HEK293 (cell line): ENCODE measurements at regions not wholly inside any gene's neighbourhood (a gene's known extent, or its start where the extent isn't known, plus 50 kb on each side); places are given as distances from the start of the nearest gene placed in this dataset.
A peak's percentile ranks its signal among the peaks of the same experiment; 100 is the strongest.

Experiments used
- CTCF ChIA-PET: fragments of 350-600 bp; formaldehyde crosslinking; extraction: SDS; loops from one replicate; lab custom pipeline; 2021; ENCODE audit warnings: antibody characterized with exemption; lab: Yijun Ruan, JAX
- POLR2A ChIA-PET: fragments of 300-600 bp; formaldehyde crosslinking; extraction: SDS; loops from one replicate; lab custom pipeline; 2020; ENCODE audit warnings: antibody characterized with exemption, inconsistent platforms; lab: Yijun Ruan, JAX
- H3K27ac ChIP-seq: fragments of 200-500 bp; sonication (Bioruptor generic); 2 replicates; pipeline ENCODE4 v1.5.1; 2014; ENCODE audit warnings: low read depth, low read length, control low read depth, inconsistent platforms; ENCODE audit errors: extremely low read depth
- H3K36me3 ChIP-seq, 2 experiments: fragments of 200-500 bp in 1 of 2; sonication (Bioruptor generic) in 1 of 2; 1 replicate in 1 of 2; 2 replicates in 1 of 2; pipeline ENCODE4 v1.5.1; 2014 to 2017; ENCODE audit warnings: inconsistent platforms in 2 of 2, low read length in 2 of 2; ENCODE audit not compliant: control insufficient read depth in 2 of 2, insufficient read depth in 1 of 2
- H3K4me1 ChIP-seq: fragments of 200-500 bp; sonication (Bioruptor generic); 2 replicates; pipeline ENCODE4 v1.5.1; 2014; ENCODE audit warnings: mild to moderate bottlenecking, low read length, inconsistent platforms; ENCODE audit not compliant: control insufficient read depth, insufficient read depth
- H3K4me3 ChIP-seq: 2 replicates; pipeline ENCODE4 v1.5.1; 2011; ENCODE audit warnings: low read depth, mild to moderate bottlenecking, control low read depth, low read length, moderate library complexity
- H3K9me3 ChIP-seq: fragments of 200-500 bp; sonication (Bioruptor generic); 2 replicates; pipeline ENCODE4 v1.5.1; 2014; ENCODE audit warnings: low read depth, low read length, inconsistent platforms; ENCODE audit not compliant: control insufficient read depth, insufficient read depth
- SETDB1 ChIP-seq: IDR thresholded peaks from one replicate; pipeline ENCODE4 v1.6.1; 2017; ENCODE audit warnings: mild to moderate bottlenecking, low read length, moderate library complexity, mixed read lengths; ENCODE audit not compliant: insufficient read length
- SP3 ChIP-seq: fragments of 450-650 bp; formaldehyde crosslinking; IDR thresholded peaks from 2 replicates; pipeline ENCODE4 v1.5.1; 2016; ENCODE audit warnings: missing biosample characterization, missing genetic modification characterization
- ZBTB20 ChIP-seq: fragments of 450-650 bp; formaldehyde crosslinking; IDR thresholded peaks from 2 replicates; pipeline ENCODE4 v1.5.1; 2016; ENCODE audit warnings: missing biosample characterization, missing genetic modification characterization
- ZNF114 ChIP-seq: fragments of 450-650 bp; formaldehyde crosslinking; IDR thresholded peaks from 2 replicates; pipeline ENCODE4 v1.5.0; 2017; ENCODE audit warnings: missing biosample characterization, missing genetic modification characterization
- ZNF311 ChIP-seq: fragments of 450-650 bp; formaldehyde crosslinking; IDR thresholded peaks from 2 replicates; pipeline ENCODE4 v1.5.1; 2017; ENCODE audit warnings: missing biosample characterization, missing genetic modification characterization, borderline replicate concordance
- ZNF350 ChIP-seq: fragments of 450-650 bp; formaldehyde crosslinking; IDR thresholded peaks from 2 replicates; pipeline ENCODE4 v1.5.0; 2017; ENCODE audit warnings: missing biosample characterization, mild to moderate bottlenecking, missing genetic modification characterization
- ZNF391 ChIP-seq: fragments of 450-650 bp; formaldehyde crosslinking; IDR thresholded peaks from 2 replicates; pipeline ENCODE4 v1.5.1; 2016; ENCODE audit warnings: low read depth, missing biosample characterization, missing genetic modification characterization, borderline replicate concordance
- ZNF404 ChIP-seq: fragments of 450-650 bp; formaldehyde crosslinking; IDR thresholded peaks from 2 replicates; pipeline ENCODE4 v1.5.1; 2017; ENCODE audit warnings: missing biosample characterization, missing genetic modification characterization
- ZNF585B ChIP-seq: fragments of 450-650 bp; formaldehyde crosslinking; IDR thresholded peaks from 2 replicates; pipeline ENCODE4 v1.5.1; 2016; ENCODE audit warnings: missing biosample characterization, missing genetic modification characterization
- ZNF600 ChIP-seq: fragments of 450-650 bp; formaldehyde crosslinking; IDR thresholded peaks from 2 replicates; pipeline ENCODE4 v1.5.1; 2016; ENCODE audit warnings: missing biosample characterization, missing genetic modification characterization
- ZNF610 ChIP-seq: fragments of 450-650 bp; formaldehyde crosslinking; IDR thresholded peaks from 2 replicates; pipeline ENCODE4 v1.5.1; 2016; ENCODE audit warnings: missing biosample characterization, missing genetic modification characterization, borderline replicate concordance
- ZNF658 ChIP-seq: fragments of 450-650 bp; formaldehyde crosslinking; IDR thresholded peaks from 2 replicates; pipeline ENCODE4; 2016; ENCODE audit warnings: missing biosample characterization, missing genetic modification characterization
- ZSCAN30 ChIP-seq: fragments of 450-650 bp; IDR thresholded peaks from 2 replicates; pipeline ENCODE4 v1.5.1; 2018; ENCODE audit warnings: missing biosample characterization, mild to moderate bottlenecking, missing genetic modification characterization, moderate library complexity
- TF ChIP-seq, protein P1 (sequence below): fragments of 450-650 bp; formaldehyde crosslinking; IDR thresholded peaks from 2 replicates; pipeline ENCODE4 v1.5.1; 2016; ENCODE audit warnings: missing biosample characterization, missing genetic modification characterization
- TF ChIP-seq, protein P2 (sequence below): fragments of 450-650 bp; formaldehyde crosslinking; IDR thresholded peaks from 2 replicates; pipeline ENCODE4 v1.5.1; 2016; ENCODE audit warnings: missing biosample characterization, missing genetic modification characterization
- TF ChIP-seq, protein P3 (sequence below): fragments of 450-650 bp; formaldehyde crosslinking; conservative IDR thresholded peaks from 2 replicates; pipeline ENCODE4 v1.5.1; 2016; ENCODE audit warnings: low read depth, missing biosample characterization, missing genetic modification characterization
- TF ChIP-seq, protein P4 (sequence below): fragments of 450-650 bp; formaldehyde crosslinking; IDR thresholded peaks from 2 replicates; pipeline ENCODE4 v1.5.0; 2017; ENCODE audit warnings: missing biosample characterization, missing genetic modification characterization, borderline replicate concordance
- TF ChIP-seq, protein P5 (sequence below): fragments of 450-650 bp; formaldehyde crosslinking; IDR thresholded peaks from 2 replicates; pipeline ENCODE4 v1.5.1; 2016; ENCODE audit warnings: missing biosample characterization, missing genetic modification characterization

DNA sequence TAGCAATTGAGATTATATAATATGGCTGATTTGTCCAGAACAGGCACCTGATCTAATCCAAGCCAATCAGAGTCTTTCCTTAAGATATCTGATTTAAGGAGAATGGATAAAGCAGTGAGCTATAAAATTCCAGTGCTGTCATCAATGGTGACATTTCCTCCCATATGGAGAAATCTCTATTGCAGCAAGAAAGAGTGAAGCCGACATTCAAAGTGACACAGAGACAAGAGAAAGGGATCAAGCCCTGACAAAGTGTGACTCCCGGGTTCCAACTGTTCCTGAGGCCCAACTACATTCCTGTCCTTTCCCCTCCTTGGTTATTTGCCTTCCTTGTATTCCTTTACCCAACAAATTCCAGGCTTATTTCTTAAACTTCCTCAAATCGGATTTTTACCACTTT lies 430.0 kb upstream of the SOX5 start:
- peaks cover 12% of the 10 kb centered on the region for H3K4me1 ChIP-seq
- CTCF ChIA-PET, result interaction anchor here (0.6 kb wide), 1 partner anchor 441 kb away, joined by 3 read pairs; no protein-coding TSS in a partner anchor
- no peaks in the 10 kb centered on the region for H3K36me3 ChIP-seq
- no peaks in the 10 kb centered on the region for H3K9me3 ChIP-seq
- H3K4me3 ChIP-seq, result no peak overlapping the region
- POLR2A ChIA-PET, result no interaction called here
- TF ChIP-seq ZSCAN30 (no peak), ZNF311 (tag by site-specific recombination) (no peak)
- TF ChIP-seq, protein P1, sequence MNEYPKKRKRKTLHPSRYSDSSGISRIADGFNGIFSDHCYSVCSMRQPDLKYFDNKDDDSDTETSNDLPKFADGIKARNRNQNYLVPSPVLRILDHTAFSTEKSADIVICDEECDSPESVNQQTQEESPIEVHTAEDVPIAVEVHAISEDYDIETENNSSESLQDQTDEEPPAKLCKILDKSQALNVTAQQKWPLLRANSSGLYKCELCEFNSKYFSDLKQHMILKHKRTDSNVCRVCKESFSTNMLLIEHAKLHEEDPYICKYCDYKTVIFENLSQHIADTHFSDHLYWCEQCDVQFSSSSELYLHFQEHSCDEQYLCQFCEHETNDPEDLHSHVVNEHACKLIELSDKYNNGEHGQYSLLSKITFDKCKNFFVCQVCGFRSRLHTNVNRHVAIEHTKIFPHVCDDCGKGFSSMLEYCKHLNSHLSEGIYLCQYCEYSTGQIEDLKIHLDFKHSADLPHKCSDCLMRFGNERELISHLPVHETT (tag by site-specific recombination), result no peak
- TF ChIP-seq, all 188 proteins: peak for 0
- no peak overlapping the region for H3K27ac ChIP-seq

DNA sequence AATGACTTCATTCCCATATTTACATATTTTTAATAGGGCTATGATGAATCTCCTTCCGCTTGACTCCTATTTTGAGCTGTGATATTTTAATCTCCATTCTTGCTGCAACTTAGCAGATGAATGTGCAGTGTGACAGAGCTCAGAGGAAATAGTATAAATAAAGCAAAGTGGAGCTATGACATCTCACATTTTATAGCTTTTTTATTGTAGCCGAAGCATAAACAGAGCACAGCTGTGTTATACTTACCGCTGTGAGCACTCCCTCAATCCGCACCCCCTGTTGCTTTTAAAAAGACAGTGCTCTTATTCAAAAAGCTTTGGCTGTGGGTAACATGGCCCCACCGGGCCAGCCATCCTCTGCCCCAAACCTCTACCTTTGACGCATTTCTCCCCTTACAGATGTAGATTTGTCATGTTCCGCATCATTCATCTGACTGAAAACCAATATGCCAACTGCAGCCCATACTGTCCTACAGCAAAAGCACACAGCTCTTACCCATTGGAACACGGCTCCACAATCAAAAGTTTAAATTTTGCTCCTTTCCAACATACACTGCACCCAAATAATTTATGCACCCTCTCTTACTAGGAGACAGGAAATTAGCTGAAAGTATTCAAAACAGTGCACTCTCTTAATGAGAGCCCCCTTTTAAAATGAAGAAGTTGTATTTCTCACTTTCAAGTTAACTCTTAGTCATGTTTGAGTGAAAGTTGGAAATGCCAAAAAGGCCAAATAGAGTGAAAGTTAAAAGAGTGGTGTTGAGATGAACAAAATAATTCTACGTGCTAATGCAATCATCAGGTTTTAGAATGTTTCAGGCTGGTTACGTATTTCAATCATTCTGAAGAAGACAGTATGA lies 429.3 kb upstream of the SOX5 start:
- ChIA-PET POLR2A (interaction anchor here (1.3 kb wide), 1 partner anchor 184 kb away, joined by 3 read pairs; no protein-coding TSS in a partner anchor), CTCF (no interaction called here)
- peaks cover 12% of the 10 kb centered on the region for H3K4me1 ChIP-seq
- H3K4me3 ChIP-seq, result no peak overlapping the region
- H3K9me3 ChIP-seq, result no peaks in the 10 kb centered on the region
- no peaks in the 10 kb centered on the region for H3K36me3 ChIP-seq
- no peak overlapping the region for H3K27ac ChIP-seq
- peak; percentile 64 for TF ChIP-seq ZNF600 (tag by site-specific recombination)
- no peak; the same call in 1 of the 2 replicates for TF ChIP-seq ZBTB20
- no peak for TF ChIP-seq ZNF114 (tag by site-specific recombination)
- TF ChIP-seq ZNF350 (tag by site-specific recombination), result 0 out of 2 replicates have a peak, but pooled peaks have one; percentile 61
- peak; percentile 62; the same call in 1 of the 2 replicates for TF ChIP-seq ZNF391 (tag by site-specific recombination)
- no peak for TF ChIP-seq SETDB1
- no peak for TF ChIP-seq ZNF585B (tag by site-specific recombination)
- TF ChIP-seq ZNF610 (tag by site-specific recombination), result peak; percentile 82
- no peak for TF ChIP-seq ZNF404 (tag by site-specific recombination)
- TF ChIP-seq, protein P2, sequence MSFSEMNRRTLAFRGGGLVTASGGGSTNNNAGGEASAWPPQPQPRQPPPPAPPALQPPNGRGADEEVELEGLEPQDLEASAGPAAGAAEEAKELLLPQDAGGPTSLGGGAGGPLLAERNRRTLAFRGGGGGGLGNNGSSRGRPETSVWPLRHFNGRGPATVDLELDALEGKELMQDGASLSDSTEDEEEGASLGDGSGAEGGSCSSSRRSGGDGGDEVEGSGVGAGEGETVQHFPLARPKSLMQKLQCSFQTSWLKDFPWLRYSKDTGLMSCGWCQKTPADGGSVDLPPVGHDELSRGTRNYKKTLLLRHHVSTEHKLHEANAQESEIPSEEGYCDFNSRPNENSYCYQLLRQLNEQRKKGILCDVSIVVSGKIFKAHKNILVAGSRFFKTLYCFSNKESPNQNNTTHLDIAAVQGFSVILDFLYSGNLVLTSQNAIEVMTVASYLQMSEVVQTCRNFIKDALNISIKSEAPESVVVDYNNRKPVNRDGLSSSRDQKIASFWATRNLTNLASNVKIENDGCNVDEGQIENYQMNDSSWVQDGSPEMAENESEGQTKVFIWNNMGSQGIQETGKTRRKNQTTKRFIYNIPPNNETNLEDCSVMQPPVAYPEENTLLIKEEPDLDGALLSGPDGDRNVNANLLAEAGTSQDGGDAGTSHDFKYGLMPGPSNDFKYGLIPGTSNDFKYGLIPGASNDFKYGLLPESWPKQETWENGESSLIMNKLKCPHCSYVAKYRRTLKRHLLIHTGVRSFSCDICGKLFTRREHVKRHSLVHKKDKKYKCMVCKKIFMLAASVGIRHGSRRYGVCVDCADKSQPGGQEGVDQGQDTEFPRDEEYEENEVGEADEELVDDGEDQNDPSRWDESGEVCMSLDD (tag by site-specific recombination), result no peak
- TF ChIP-seq, protein P3, sequence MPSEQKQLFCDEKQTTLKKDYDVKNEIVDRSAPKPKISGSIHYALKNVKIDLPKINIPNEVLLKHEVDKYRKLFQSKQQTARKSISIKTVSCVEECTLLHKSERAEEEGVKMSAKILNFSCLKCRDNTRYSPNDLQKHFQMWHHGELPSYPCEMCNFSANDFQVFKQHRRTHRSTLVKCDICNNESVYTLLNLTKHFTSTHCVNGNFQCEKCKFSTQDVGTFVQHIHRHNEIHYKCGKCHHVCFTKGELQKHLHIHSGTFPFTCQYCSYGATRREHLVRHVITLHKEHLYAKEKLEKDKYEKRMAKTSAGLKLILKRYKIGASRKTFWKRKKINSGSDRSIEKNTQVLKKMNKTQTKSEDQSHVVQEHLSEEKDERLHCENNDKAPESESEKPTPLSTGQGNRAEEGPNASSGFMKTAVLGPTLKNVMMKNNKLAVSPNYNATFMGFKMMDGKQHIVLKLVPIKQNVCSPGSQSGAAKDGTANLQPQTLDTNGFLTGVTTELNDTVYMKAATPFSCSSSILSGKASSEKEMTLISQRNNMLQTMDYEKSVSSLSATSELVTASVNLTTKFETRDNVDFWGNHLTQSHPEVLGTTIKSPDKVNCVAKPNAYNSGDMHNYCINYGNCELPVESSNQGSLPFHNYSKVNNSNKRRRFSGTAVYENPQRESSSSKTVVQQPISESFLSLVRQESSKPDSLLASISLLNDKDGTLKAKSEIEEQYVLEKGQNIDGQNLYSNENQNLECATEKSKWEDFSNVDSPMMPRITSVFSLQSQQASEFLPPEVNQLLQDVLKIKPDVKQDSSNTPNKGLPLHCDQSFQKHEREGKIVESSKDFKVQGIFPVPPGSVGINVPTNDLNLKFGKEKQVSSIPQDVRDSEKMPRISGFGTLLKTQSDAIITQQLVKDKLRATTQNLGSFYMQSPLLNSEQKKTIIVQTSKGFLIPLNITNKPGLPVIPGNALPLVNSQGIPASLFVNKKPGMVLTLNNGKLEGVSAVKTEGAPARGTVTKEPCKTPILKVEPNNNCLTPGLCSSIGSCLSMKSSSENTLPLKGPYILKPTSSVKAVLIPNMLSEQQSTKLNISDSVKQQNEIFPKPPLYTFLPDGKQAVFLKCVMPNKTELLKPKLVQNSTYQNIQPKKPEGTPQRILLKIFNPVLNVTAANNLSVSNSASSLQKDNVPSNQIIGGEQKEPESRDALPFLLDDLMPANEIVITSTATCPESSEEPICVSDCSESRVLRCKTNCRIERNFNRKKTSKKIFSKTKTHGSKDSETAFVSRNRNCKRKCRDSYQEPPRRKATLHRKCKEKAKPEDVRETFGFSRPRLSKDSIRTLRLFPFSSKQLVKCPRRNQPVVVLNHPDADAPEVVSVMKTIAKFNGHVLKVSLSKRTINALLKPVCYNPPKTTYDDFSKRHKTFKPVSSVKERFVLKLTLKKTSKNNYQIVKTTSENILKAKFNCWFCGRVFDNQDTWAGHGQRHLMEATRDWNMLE (tag by site-specific recombination), result no peak; the same call in 1 of the 2 replicates
- TF ChIP-seq, protein P4, sequence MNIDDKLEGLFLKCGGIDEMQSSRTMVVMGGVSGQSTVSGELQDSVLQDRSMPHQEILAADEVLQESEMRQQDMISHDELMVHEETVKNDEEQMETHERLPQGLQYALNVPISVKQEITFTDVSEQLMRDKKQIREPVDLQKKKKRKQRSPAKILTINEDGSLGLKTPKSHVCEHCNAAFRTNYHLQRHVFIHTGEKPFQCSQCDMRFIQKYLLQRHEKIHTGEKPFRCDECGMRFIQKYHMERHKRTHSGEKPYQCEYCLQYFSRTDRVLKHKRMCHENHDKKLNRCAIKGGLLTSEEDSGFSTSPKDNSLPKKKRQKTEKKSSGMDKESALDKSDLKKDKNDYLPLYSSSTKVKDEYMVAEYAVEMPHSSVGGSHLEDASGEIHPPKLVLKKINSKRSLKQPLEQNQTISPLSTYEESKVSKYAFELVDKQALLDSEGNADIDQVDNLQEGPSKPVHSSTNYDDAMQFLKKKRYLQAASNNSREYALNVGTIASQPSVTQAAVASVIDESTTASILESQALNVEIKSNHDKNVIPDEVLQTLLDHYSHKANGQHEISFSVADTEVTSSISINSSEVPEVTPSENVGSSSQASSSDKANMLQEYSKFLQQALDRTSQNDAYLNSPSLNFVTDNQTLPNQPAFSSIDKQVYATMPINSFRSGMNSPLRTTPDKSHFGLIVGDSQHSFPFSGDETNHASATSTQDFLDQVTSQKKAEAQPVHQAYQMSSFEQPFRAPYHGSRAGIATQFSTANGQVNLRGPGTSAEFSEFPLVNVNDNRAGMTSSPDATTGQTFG, result no peak
- TF ChIP-seq, protein P5, sequence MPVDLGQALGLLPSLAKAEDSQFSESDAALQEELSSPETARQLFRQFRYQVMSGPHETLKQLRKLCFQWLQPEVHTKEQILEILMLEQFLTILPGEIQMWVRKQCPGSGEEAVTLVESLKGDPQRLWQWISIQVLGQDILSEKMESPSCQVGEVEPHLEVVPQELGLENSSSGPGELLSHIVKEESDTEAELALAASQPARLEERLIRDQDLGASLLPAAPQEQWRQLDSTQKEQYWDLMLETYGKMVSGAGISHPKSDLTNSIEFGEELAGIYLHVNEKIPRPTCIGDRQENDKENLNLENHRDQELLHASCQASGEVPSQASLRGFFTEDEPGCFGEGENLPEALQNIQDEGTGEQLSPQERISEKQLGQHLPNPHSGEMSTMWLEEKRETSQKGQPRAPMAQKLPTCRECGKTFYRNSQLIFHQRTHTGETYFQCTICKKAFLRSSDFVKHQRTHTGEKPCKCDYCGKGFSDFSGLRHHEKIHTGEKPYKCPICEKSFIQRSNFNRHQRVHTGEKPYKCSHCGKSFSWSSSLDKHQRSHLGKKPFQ, result peak; percentile 85
- no peak for TF ChIP-seq ZNF658 (tag by site-specific recombination)
- TF ChIP-seq SP3, result no peak
